Esophagus squamous epithelium (tissue), 5 donors: ENCODE measurements at regions not wholly inside any gene's neighbourhood (a gene's known extent, or its start where the extent isn't known, plus 50 kb on each side); places are given as distances from the start of the nearest gene placed in this dataset.

Experiments used
- DNase-seq: peaks from one replicate; lab custom pipeline; 2025; lab: John Stamatoyannopoulos, UW
- H3K27ac ChIP-seq, 4 donors: fragments of 200-600 bp; sonication (generic); one replicate each; pipeline ENCODE4 v1.5.1; 2016 to 2019; ENCODE audit warnings: mild to moderate bottlenecking in 1 of 4
- H3K27me3 ChIP-seq, 4 donors: fragments of 200-600 bp; sonication (generic); 1 replicate in 3 of 4; 2 replicates in 1 of 4; pipeline versions ENCODE4 v1.5.1 to v1.6.0; 2017 to 2021; ENCODE audit warnings: antibody characterized with exemption in 1 of 4
- H3K36me3 ChIP-seq, 3 donors: fragments of 200-600 bp; sonication (generic); one replicate each; pipeline ENCODE4 v1.5.1; 2016 to 2019
- H3K4me1 ChIP-seq, 3 donors: fragments of 200-600 bp; sonication (generic); one replicate each; pipeline ENCODE4 v1.5.1; 2017 to 2019
- H3K4me3 ChIP-seq, 4 donors: fragments of 200-600 bp; sonication (generic); 1 replicate in 3 of 4; 2 replicates in 1 of 4; pipeline ENCODE4 v1.5.1; 2016 to 2019; ENCODE audit warnings: mild to moderate bottlenecking in 2 of 4, moderate library complexity in 1 of 4
- H3K9me3 ChIP-seq, 3 donors: fragments of 200-600 bp; sonication (generic); one replicate each; pipeline ENCODE4 v1.5.1; 2016 to 2019
- POLR2A ChIP-seq, 4 donors: fragments of 450-650 bp; IDR thresholded peaks; one replicate each; pipeline ENCODE4 v1.6.1; 2017; ENCODE audit warnings: antibody characterized with exemption in 4 of 4, mild to moderate bottlenecking in 4 of 4, moderate library complexity in 3 of 4
- WGBS, 2 donors: methylation state at CpG; one replicate each; pipeline ENCODE4 v1.1.5; 2018; 5-methylcytosine and 5-hydroxymethylcytosine counted together
- intact Hi-C: fragments of 100-400 bp; cut with DNase I; formaldehyde crosslinking; loops from one replicate; pipeline ENCODE4 v1.15.0; 2022
- TF ChIP-seq, protein P1 (sequence below), 6 experiments: fragments of 450-650 bp in 4 of 6; fragments of 200-600 bp in 2 of 6; sonication (generic) in 2 of 6; IDR thresholded peaks; one replicate each; pipeline ENCODE4 v1.5.1; 2016 to 2019; ENCODE audit warnings: antibody characterized with exemption in 6 of 6, mild to moderate bottlenecking in 4 of 6, moderate library complexity in 4 of 6
- donor health status: DM: yes; HTN: yes; CAD: no.

DNA sequence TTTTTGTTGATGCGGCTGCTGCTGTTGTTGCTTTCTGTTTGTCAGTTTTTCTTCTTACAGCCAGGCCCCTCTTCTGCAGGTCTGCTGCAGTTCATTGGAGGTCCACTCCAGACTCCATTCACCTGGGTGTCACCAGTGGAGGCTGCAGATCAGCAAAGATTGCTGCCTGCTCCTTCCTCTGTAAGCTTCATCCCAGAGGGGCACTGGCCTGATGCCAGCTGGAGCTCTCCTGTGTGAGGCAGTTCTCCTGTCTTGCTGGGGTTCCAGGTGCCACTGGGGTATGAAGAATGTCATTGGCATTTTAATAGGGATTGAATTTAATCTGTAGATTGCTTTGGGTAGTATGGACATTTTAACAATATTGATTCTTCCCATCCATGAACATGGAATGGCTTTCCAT lies 308.5 kb upstream of the MEOX2 start:
- Histone ChIP-seq H3K27ac (no peak overlapping the region), H3K9me3 (peaks cover 0 to 5% (median 0%) of the 10 kb centered on the region in 3 donors), H3K27me3 (no peaks in the 10 kb centered on the region), H3K4me1 (no peaks in the 10 kb centered on the region), H3K36me3 (no peaks in the 10 kb centered on the region), H3K4me3 (no peak overlapping the region)
- intact Hi-C loops = no loop called here
- no peak for DNase-seq
- WGBS, 2 donors = 75 to 100% methylated on average over 1 of the region's 1 CpG
- TF ChIP-seq POLR2A (IDR thresholded peaks at IDR 0.05) = no peak
- TF ChIP-seq, protein P1, sequence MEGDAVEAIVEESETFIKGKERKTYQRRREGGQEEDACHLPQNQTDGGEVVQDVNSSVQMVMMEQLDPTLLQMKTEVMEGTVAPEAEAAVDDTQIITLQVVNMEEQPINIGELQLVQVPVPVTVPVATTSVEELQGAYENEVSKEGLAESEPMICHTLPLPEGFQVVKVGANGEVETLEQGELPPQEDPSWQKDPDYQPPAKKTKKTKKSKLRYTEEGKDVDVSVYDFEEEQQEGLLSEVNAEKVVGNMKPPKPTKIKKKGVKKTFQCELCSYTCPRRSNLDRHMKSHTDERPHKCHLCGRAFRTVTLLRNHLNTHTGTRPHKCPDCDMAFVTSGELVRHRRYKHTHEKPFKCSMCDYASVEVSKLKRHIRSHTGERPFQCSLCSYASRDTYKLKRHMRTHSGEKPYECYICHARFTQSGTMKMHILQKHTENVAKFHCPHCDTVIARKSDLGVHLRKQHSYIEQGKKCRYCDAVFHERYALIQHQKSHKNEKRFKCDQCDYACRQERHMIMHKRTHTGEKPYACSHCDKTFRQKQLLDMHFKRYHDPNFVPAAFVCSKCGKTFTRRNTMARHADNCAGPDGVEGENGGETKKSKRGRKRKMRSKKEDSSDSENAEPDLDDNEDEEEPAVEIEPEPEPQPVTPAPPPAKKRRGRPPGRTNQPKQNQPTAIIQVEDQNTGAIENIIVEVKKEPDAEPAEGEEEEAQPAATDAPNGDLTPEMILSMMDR (IDR thresholded peaks at IDR 0.05) = no peak

DNA sequence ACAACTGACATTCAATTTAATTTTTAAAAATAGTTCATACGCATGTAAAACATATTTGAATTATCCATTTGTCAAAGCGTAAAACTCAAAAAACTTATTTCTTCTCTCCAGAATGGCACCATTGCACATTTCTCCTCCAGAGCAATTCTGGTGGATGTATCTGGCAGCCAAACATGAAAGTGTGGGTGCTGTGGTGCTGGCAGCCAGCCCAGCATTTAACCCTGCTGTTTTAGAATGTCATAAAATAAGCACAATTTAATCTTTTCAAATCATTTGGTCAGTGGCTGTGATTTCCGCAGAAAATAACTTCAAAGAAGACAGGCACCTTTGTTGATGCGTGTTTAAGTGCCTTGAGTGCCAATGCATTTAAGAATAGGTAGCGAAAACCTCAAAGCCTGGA lies 302.7 kb upstream of the MEOX2 start:
- intact Hi-C loops = no loop called here
- no peaks in the 10 kb centered on the region for H3K27me3 ChIP-seq
- TF ChIP-seq, protein P1 (IDR thresholded peaks at IDR 0.05) = no peak
- no peak for TF ChIP-seq POLR2A (IDR thresholded peaks at IDR 0.05)
- H3K4me1 ChIP-seq = no peaks in the 10 kb centered on the region
- H3K4me3 ChIP-seq = no peak overlapping the region
- H3K9me3 ChIP-seq = peaks cover 0 to 5% (median 0%) of the 10 kb centered on the region in 3 donors
- no peak for DNase-seq
- no peak overlapping the region for H3K27ac ChIP-seq
- H3K36me3 ChIP-seq = no peaks in the 10 kb centered on the region
- WGBS, 2 donors = 58 to 74% methylated on average over 5 of the region's 5 CpGs

DNA sequence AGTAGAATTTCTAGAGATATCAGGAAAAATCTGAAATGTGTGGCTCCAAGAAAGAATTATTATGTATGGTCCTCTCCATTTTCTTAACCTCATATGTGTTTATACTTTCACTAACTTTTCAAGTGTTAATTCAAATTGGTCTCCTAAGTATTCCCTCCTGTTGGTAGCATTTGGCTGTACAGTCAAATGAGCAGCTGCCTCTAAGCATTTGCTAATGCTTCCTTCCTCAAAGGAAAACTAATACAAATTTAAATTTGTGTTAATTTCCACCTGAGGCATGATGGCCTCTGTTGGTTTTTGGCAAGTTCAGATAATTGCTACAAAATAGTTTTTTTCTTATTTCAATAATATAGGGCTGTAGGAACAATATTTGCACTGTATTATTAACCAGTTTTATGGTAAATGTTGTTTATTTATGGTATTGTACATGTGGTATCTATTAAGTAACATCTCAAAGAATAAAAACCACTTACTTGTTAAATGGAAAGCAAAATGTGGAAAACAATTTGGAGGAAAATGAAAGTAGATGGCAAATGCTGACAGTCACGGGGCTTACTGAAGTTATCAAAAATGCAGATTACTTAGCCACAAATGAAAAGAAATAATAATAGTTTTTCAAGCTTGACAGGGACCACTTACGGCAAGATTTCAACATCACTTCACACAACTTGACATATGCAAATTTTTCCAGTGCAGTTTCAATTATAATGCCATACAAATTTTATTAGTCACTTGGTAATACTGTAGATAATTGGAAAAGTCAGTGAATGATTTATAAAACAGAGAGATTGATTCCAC lies 299.3 kb upstream of the MEOX2 start:
- no peaks in the 10 kb centered on the region for H3K9me3 ChIP-seq
- H3K4me3 ChIP-seq = no peak overlapping the region
- no peaks in the 10 kb centered on the region for H3K27me3 ChIP-seq
- H3K27ac ChIP-seq = no peak overlapping the region
- H3K4me1 ChIP-seq = no peaks in the 10 kb centered on the region
- no peaks in the 10 kb centered on the region for H3K36me3 ChIP-seq
- intact Hi-C loops = no loop called here
- WGBS, 2 donors = 68 to 75% methylated on average over 2 of the region's 2 CpGs
- no peak for TF ChIP-seq POLR2A (IDR thresholded peaks at IDR 0.05)
- TF ChIP-seq, protein P1 (IDR thresholded peaks at IDR 0.05) = no peak
- DNase-seq = no peak

DNA sequence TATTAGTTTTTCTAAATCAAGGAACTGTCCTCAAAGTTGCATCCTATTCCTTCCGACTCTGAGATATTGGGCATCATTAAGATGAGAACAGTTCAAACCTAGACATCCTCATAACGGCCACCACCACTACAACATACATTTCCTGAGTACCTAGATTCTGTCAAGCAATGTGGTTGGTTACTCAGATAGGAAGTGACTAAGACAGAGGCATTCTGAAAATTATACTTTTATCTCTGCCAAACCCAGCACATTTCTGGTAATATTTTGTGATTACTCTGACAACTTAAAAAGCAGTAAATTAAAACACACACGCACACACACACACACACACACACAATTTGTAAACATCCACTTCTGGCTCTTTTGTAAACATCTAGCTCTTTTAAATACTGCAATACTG lies 291.2 kb upstream of the MEOX2 start:
- no peak overlapping the region for H3K4me3 ChIP-seq
- intact Hi-C loops = no loop called here
- no peak overlapping the region for H3K27ac ChIP-seq
- no peaks in the 10 kb centered on the region for H3K36me3 ChIP-seq
- 43 to 60% methylated on average over 3 of the region's 3 CpGs for WGBS, 2 donors
- TF ChIP-seq, protein P1 (IDR thresholded peaks at IDR 0.05) = no peak
- TF ChIP-seq POLR2A (IDR thresholded peaks at IDR 0.05) = no peak
- H3K27me3 ChIP-seq = no peaks in the 10 kb centered on the region
- no peaks in the 10 kb centered on the region for H3K9me3 ChIP-seq
- H3K4me1 ChIP-seq = no peaks in the 10 kb centered on the region
- no peak for DNase-seq

DNA sequence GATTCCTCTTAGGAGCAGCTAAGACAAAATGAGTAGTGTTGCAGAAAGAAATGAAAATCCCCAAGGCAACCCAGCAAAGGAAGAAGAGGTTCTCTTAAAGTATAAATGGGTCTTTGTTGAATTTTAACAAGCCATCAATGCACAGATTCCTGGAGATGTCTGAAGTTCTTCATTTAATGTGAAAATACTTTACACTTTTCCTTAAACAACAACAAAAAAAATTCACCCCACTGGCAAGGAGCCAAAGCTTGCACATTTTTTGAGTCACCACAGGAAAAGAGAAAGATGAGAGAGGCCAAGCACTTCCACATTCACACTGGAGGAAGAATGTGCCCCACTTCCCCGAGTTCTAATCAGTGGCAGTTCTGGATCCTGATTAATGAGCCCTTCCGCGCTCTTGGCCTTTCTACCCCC lies 286.4 kb upstream of the MEOX2 start:
- Histone ChIP-seq H3K4me1 (no peaks in the 10 kb centered on the region), H3K27ac (no peak overlapping the region), H3K4me3 (no peak overlapping the region), H3K27me3 (no peaks in the 10 kb centered on the region), H3K36me3 (no peaks in the 10 kb centered on the region), H3K9me3 (no peaks in the 10 kb centered on the region)
- intact Hi-C loops = no loop called here
- TF ChIP-seq POLR2A (IDR thresholded peaks at IDR 0.05) = no peak
- TF ChIP-seq, protein P1 (IDR thresholded peaks at IDR 0.05) = no peak
- WGBS, 2 donors = 22 to 42% methylated on average over 3 of the region's 3 CpGs
- DNase-seq = no peak
